ENCODE measurements at regions not wholly inside any gene's neighbourhood (a gene's known extent, or its start where the extent isn't known, plus 50 kb on each side); places are given as distances from the start of the nearest gene placed in this dataset.

DNA sequence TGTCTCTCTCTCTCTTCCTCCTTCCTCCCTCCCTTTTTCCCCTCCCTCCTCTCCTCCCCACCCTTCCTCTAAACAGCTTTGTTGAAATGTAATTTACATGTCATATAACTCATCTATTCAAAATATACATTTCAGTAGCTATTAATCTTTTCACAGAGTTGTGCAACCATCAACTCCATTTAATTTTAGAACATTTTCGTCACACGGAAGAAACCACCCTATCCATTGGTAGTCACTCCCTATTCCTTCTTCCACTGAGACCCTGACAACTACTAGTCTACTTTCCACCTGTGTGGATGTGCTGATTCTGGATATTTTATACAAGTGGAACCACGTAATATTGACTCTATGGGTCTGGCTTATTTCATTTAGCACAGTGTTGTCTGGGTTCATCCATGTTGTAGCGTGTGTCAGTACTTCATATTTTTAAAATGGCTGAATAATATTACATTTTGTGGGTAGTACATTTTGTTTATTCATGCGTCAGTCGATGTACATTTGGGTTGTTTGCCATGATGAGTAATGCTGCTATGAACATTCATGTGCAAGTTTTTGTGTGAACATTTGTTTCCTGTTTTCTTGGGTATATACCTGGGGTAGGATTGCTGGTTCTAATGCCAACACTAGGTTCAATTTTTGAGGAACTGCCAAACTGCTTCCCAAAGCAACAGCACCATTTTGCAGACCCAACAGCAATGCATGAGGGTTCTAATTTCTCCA is 100.1 kb upstream of the GCFC2 start:
- TF ChIP-seq, protein P1, sequence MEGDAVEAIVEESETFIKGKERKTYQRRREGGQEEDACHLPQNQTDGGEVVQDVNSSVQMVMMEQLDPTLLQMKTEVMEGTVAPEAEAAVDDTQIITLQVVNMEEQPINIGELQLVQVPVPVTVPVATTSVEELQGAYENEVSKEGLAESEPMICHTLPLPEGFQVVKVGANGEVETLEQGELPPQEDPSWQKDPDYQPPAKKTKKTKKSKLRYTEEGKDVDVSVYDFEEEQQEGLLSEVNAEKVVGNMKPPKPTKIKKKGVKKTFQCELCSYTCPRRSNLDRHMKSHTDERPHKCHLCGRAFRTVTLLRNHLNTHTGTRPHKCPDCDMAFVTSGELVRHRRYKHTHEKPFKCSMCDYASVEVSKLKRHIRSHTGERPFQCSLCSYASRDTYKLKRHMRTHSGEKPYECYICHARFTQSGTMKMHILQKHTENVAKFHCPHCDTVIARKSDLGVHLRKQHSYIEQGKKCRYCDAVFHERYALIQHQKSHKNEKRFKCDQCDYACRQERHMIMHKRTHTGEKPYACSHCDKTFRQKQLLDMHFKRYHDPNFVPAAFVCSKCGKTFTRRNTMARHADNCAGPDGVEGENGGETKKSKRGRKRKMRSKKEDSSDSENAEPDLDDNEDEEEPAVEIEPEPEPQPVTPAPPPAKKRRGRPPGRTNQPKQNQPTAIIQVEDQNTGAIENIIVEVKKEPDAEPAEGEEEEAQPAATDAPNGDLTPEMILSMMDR (IDR thresholded peaks at IDR 0.05; ENCODE audit: borderline replicate concordance, extremely low read depth, low read length, poor library complexity, severe bottlenecking): no peak
- no peak for TF ChIP-seq EZH2 (IDR thresholded peaks at IDR 0.05; ENCODE audit: borderline replicate concordance, low read depth, low read length, severe bottlenecking)
